ENCODE measurements at regions not wholly inside any gene's neighbourhood (a gene's known extent, or its start where the extent isn't known, plus 50 kb on each side); places are given as distances from the start of the nearest gene placed in this dataset.

- no peak for ATAC-seq
- intact Hi-C loops (cut with micrococcal nuclease), result no loop called here
Observed at GRCh38 chr2:221708902-221709301, 136.8 kb upstream of the EPHA4 start.

GRCh38 chr2:221705185-221705877, 133.2 kb upstream of the EPHA4 start:
- peaks cover 0 to 4% (median 0%) of the 10 kb centered on the region in 5 donors for H3K36me3 Mint-ChIP-seq
- H3K27me3 Mint-ChIP-seq, result peaks cover 0 to 11% (median 4%) of the 10 kb centered on the region in 5 donors
- Histone ChIP-seq H3K27ac (ENCODE audit: low read depth, low read length) (no peak overlapping the region), H3K4me3 (ENCODE audit: low read length) (no peak overlapping the region), H3K9me3 (ENCODE audit: control insufficient read depth in 2 of 3, low read length in 3 of 3) (no peaks in the 10 kb centered on the region), H3K27me3 (ENCODE audit: control insufficient read depth in 2 of 2, insufficient read depth in 2 of 2, low read length in 2 of 2) (no peaks in the 10 kb centered on the region), H3K4me1 (ENCODE audit: control insufficient read depth in 2 of 2, insufficient read depth in 2 of 2, low read length in 2 of 2) (no peaks in the 10 kb centered on the region), H3K36me3 (ENCODE audit: control insufficient read depth in 2 of 3, insufficient read depth in 3 of 3, low read length in 3 of 3) (no peaks in the 10 kb centered on the region)
- intact Hi-C loops (cut with micrococcal nuclease), result no loop called here
- peaks cover 0 to 4% (median 0%) of the 10 kb centered on the region in 11 donors for H3K9me3 Mint-ChIP-seq
- ChIA-PET POLR2A (no interaction called here), CTCF (no interaction called here)
- ATAC-seq (no peak), DNase-seq (no peak)
- no peak overlapping the region for H3K4me3 Mint-ChIP-seq
- H3K27ac Mint-ChIP-seq, result no peak overlapping the region
- no peaks in the 10 kb centered on the region for H3K4me1 Mint-ChIP-seq

More at GRCh38 chr2:221708902-221709301, 136.8 kb upstream of the EPHA4 start:
- POLR2A ChIA-PET, result no interaction called here
- Mint-ChIP-seq H3K27ac (no peak overlapping the region), H3K36me3 (peaks cover 0 to 4% (median 0%) of the 10 kb centered on the region in 5 donors), H3K4me1 (no peaks in the 10 kb centered on the region), H3K27me3 (peaks cover 0 to 11% (median 4%) of the 10 kb centered on the region in 5 donors), H3K9me3 (peaks cover 0 to 9% (median 0%) of the 10 kb centered on the region in 11 donors), H3K4me3 (no peak overlapping the region)
- H3K27me3 ChIP-seq (ENCODE audit: control insufficient read depth in 2 of 2, insufficient read depth in 2 of 2, low read length in 2 of 2), result no peaks in the 10 kb centered on the region
- CTCF ChIA-PET, result no interaction called here
- no peaks in the 10 kb centered on the region for H3K9me3 ChIP-seq (ENCODE audit: control insufficient read depth in 2 of 3, low read length in 3 of 3)
- no peak overlapping the region for H3K4me3 ChIP-seq (ENCODE audit: low read length)
- H3K4me1 ChIP-seq (ENCODE audit: control insufficient read depth in 2 of 2, insufficient read depth in 2 of 2, low read length in 2 of 2), result no peaks in the 10 kb centered on the region
- H3K27ac ChIP-seq (ENCODE audit: low read depth, low read length), result no peak overlapping the region
- DNase-seq, result no peak
- H3K36me3 ChIP-seq (ENCODE audit: control insufficient read depth in 2 of 3, insufficient read depth in 3 of 3, low read length in 3 of 3), result no peaks in the 10 kb centered on the region

GRCh38 chr2:221704442-221704841, 132.3 kb upstream of the EPHA4 start:
- Mint-ChIP-seq H3K27me3 (peaks cover 0 to 11% (median 4%) of the 10 kb centered on the region in 5 donors), H3K4me3 (no peak overlapping the region), H3K4me1 (no peaks in the 10 kb centered on the region), H3K36me3 (peaks cover 0 to 4% (median 0%) of the 10 kb centered on the region in 5 donors), H3K27ac (no peak overlapping the region), H3K9me3 (peaks cover 0 to 4% (median 0%) of the 10 kb centered on the region in 11 donors)
- Histone ChIP-seq H3K27ac (ENCODE audit: low read depth, low read length) (no peak overlapping the region), H3K4me3 (ENCODE audit: low read length) (no peak overlapping the region), H3K36me3 (ENCODE audit: control insufficient read depth in 2 of 3, insufficient read depth in 3 of 3, low read length in 3 of 3) (no peaks in the 10 kb centered on the region), H3K4me1 (ENCODE audit: control insufficient read depth in 2 of 2, insufficient read depth in 2 of 2, low read length in 2 of 2) (no peaks in the 10 kb centered on the region), H3K27me3 (ENCODE audit: control insufficient read depth in 2 of 2, insufficient read depth in 2 of 2, low read length in 2 of 2) (no peaks in the 10 kb centered on the region), H3K9me3 (ENCODE audit: control insufficient read depth in 2 of 3, low read length in 3 of 3) (no peaks in the 10 kb centered on the region)
- intact Hi-C loops (cut with micrococcal nuclease), result no loop called here
- ChIA-PET CTCF (no interaction called here), POLR2A (no interaction called here)
- DNase-seq, result no peak
- ATAC-seq, result no peak

- no peak overlapping the region for H3K4me3 ChIP-seq (ENCODE audit: low read length)
- CTCF ChIA-PET, result no interaction called here
- H3K9me3 ChIP-seq (ENCODE audit: control insufficient read depth in 2 of 3, low read length in 3 of 3), result no peaks in the 10 kb centered on the region
- H3K9me3 Mint-ChIP-seq, result peaks cover 0 to 5% (median 0%) of the 10 kb centered on the region in 11 donors
- H3K27ac Mint-ChIP-seq, result no peak overlapping the region
- DNase-seq, result no peak
- peaks cover 0 to 7% (median 0%) of the 10 kb centered on the region in 5 donors for H3K27me3 Mint-ChIP-seq
- no peaks in the 10 kb centered on the region for H3K4me1 ChIP-seq (ENCODE audit: control insufficient read depth in 2 of 2, insufficient read depth in 2 of 2, low read length in 2 of 2)
- no peaks in the 10 kb centered on the region for H3K36me3 ChIP-seq (ENCODE audit: control insufficient read depth in 2 of 3, insufficient read depth in 3 of 3, low read length in 3 of 3)
- H3K36me3 Mint-ChIP-seq, result no peaks in the 10 kb centered on the region
- H3K4me3 Mint-ChIP-seq, result no peak overlapping the region
- H3K4me1 Mint-ChIP-seq, result no peaks in the 10 kb centered on the region
- intact Hi-C loops (cut with micrococcal nuclease), result no loop called here
- H3K27me3 ChIP-seq (ENCODE audit: control insufficient read depth in 2 of 2, insufficient read depth in 2 of 2, low read length in 2 of 2), result no peaks in the 10 kb centered on the region
- POLR2A ChIA-PET, result no interaction called here
- no peak for ATAC-seq
- H3K27ac ChIP-seq (ENCODE audit: low read depth, low read length), result no peak overlapping the region
Observed at GRCh38 chr2:221693365-221693764, 121.3 kb upstream of the EPHA4 start.

GRCh38 chr2:221691571-221691970, 119.5 kb upstream of the EPHA4 start:
- H3K27ac Mint-ChIP-seq, result no peak overlapping the region
- H3K4me1 Mint-ChIP-seq, result no peaks in the 10 kb centered on the region
- H3K9me3 Mint-ChIP-seq, result peaks cover 0 to 3% (median 0%) of the 10 kb centered on the region in 11 donors
- H3K4me3 Mint-ChIP-seq, result no peak overlapping the region
- H3K36me3 Mint-ChIP-seq, result no peaks in the 10 kb centered on the region
- DNase-seq (no peak), ATAC-seq (no peak)
- Histone ChIP-seq H3K27me3 (ENCODE audit: control insufficient read depth in 2 of 2, insufficient read depth in 2 of 2, low read length in 2 of 2) (no peaks in the 10 kb centered on the region), H3K4me3 (ENCODE audit: low read length) (no peak overlapping the region), H3K36me3 (ENCODE audit: control insufficient read depth in 2 of 3, insufficient read depth in 3 of 3, low read length in 3 of 3) (no peaks in the 10 kb centered on the region), H3K4me1 (ENCODE audit: control insufficient read depth in 2 of 2, insufficient read depth in 2 of 2, low read length in 2 of 2) (no peaks in the 10 kb centered on the region), H3K27ac (ENCODE audit: low read depth, low read length) (no peak overlapping the region), H3K9me3 (ENCODE audit: control insufficient read depth in 2 of 3, low read length in 3 of 3) (no peaks in the 10 kb centered on the region)
- CTCF ChIA-PET, result no interaction called here
- intact Hi-C loops (cut with micrococcal nuclease), result no loop called here
- POLR2A ChIA-PET, result no interaction called here
- H3K27me3 Mint-ChIP-seq, result peaks cover 0 to 6% (median 0%) of the 10 kb centered on the region in 5 donors

- no peak for DNase-seq
- H3K27me3 ChIP-seq (ENCODE audit: control insufficient read depth in 2 of 2, insufficient read depth in 2 of 2, low read length in 2 of 2), result no peaks in the 10 kb centered on the region
- no peak overlapping the region for H3K4me3 ChIP-seq (ENCODE audit: low read length)
- H3K27ac ChIP-seq (ENCODE audit: low read depth, low read length), result no peak overlapping the region
- no peaks in the 10 kb centered on the region for H3K4me1 Mint-ChIP-seq
- no peaks in the 10 kb centered on the region for H3K9me3 ChIP-seq (ENCODE audit: control insufficient read depth in 2 of 3, low read length in 3 of 3)
- intact Hi-C loops (cut with micrococcal nuclease), result no loop called here
- no peak overlapping the region for H3K4me3 Mint-ChIP-seq
- ChIA-PET POLR2A (no interaction called here), CTCF (no interaction called here)
- no peaks in the 10 kb centered on the region for H3K4me1 ChIP-seq (ENCODE audit: control insufficient read depth in 2 of 2, insufficient read depth in 2 of 2, low read length in 2 of 2)
- H3K27ac Mint-ChIP-seq, result no peak overlapping the region
- H3K9me3 Mint-ChIP-seq, result peaks cover 0 to 3% (median 0%) of the 10 kb centered on the region in 11 donors
- H3K27me3 Mint-ChIP-seq, result peaks cover 0 to 11% (median 1%) of the 10 kb centered on the region in 5 donors
- no peak for ATAC-seq
- H3K36me3 Mint-ChIP-seq, result no peaks in the 10 kb centered on the region
- H3K36me3 ChIP-seq (ENCODE audit: control insufficient read depth in 2 of 3, insufficient read depth in 3 of 3, low read length in 3 of 3), result no peaks in the 10 kb centered on the region
Observed at GRCh38 chr2:221689140-221689539, 117.0 kb upstream of the EPHA4 start.

GRCh38 chr2:221680548-221680947, 108.4 kb upstream of the EPHA4 start:
- POLR2A ChIA-PET, result no interaction called here
- Mint-ChIP-seq H3K9me3 (peaks cover 0 to 5% (median 0%) of the 10 kb centered on the region in 11 donors), H3K27ac (no peak overlapping the region), H3K4me3 (no peak overlapping the region), H3K4me1 (no peaks in the 10 kb centered on the region), H3K36me3 (no peaks in the 10 kb centered on the region), H3K27me3 (peaks cover 0 to 15% (median 7%) of the 10 kb centered on the region in 5 donors)
- H3K27ac ChIP-seq (ENCODE audit: low read depth, low read length), result no peak overlapping the region
- intact Hi-C loops (cut with micrococcal nuclease), result no loop called here
- H3K4me1 ChIP-seq (ENCODE audit: control insufficient read depth in 2 of 2, insufficient read depth in 2 of 2, low read length in 2 of 2), result no peaks in the 10 kb centered on the region
- DNase-seq (no peak), ATAC-seq (no peak)
- no peaks in the 10 kb centered on the region for H3K36me3 ChIP-seq (ENCODE audit: control insufficient read depth in 2 of 3, insufficient read depth in 3 of 3, low read length in 3 of 3)
- H3K27me3 ChIP-seq (ENCODE audit: control insufficient read depth in 2 of 2, insufficient read depth in 2 of 2, low read length in 2 of 2), result no peaks in the 10 kb centered on the region
- CTCF ChIA-PET, result no interaction called here
- H3K9me3 ChIP-seq (ENCODE audit: control insufficient read depth in 2 of 3, low read length in 3 of 3), result no peaks in the 10 kb centered on the region
- H3K4me3 ChIP-seq (ENCODE audit: low read length), result no peak overlapping the region
